Nucleus accumbens (tissue), 56 donors: ENCODE measurements at regions not wholly inside any gene's neighbourhood (a gene's known extent, or its start where the extent isn't known, plus 50 kb on each side); places are given as distances from the start of the nearest gene placed in this dataset.
"Not testable (repeated sequence)": the region's sequence is repeated elsewhere in the genome, so short reads cannot be mapped to it uniquely, and the experiment has no call there.

ENCODE experiments used
- DNase-seq, 56 donors: peaks; one replicate each; lab custom pipeline; 2025; lab: John Stamatoyannopoulos, UW

GRCh38 chr5:4575608-4576007 is 564.5 kb upstream of the ADAMTS16 start:
- no peak for DNase-seq

GRCh38 chr5:4576161-4576748 is 563.9 kb upstream of the ADAMTS16 start:
- no peak for DNase-seq

- no peak for DNase-seq
Observed at GRCh38 chr5:4576908-4577307, 563.2 kb upstream of the ADAMTS16 start.

GRCh38 chr5:4579679-4580078 is 560.5 kb upstream of the ADAMTS16 start:
- DNase-seq = no peak

GRCh38 chr5:4580772-4581171 is 559.4 kb upstream of the ADAMTS16 start:
- DNase-seq = no peak

- no peak for DNase-seq
Observed at GRCh38 chr5:4581289-4581688, 558.8 kb upstream of the ADAMTS16 start.

GRCh38 chr5:4584982-4585381 is 555.1 kb upstream of the ADAMTS16 start:
- DNase-seq = peak in 20 of 56 donors; percentile 9 to 49 (median 21)

- no peak for DNase-seq
Observed at GRCh38 chr5:4613440-4613839, 526.7 kb upstream of the ADAMTS16 start.

- no peak for DNase-seq
Observed at GRCh38 chr5:4614088-4614487, 526.0 kb upstream of the ADAMTS16 start.

GRCh38 chr5:4615369-4615768 is 524.8 kb upstream of the ADAMTS16 start:
- DNase-seq = not testable (repeated sequence)

GRCh38 chr5:4625206-4625896 is 514.8 kb upstream of the ADAMTS16 start:
- DNase-seq = no peak

GRCh38 chr5:4627131-4627530 is 513.0 kb upstream of the ADAMTS16 start:
- no peak for DNase-seq

GRCh38 chr5:4627929-4628328 is 512.2 kb upstream of the ADAMTS16 start:
- DNase-seq = no peak

- DNase-seq = no peak
Observed at GRCh38 chr5:4628645-4629385, 511.3 kb upstream of the ADAMTS16 start.

- no peak for DNase-seq
Observed at GRCh38 chr5:4630031-4630430, 510.1 kb upstream of the ADAMTS16 start.

- no peak for DNase-seq
Observed at GRCh38 chr5:4634342-4634741, 505.8 kb upstream of the ADAMTS16 start.

GRCh38 chr5:4636378-4636777 is 503.8 kb upstream of the ADAMTS16 start:
- DNase-seq = no peak

GRCh38 chr5:4639946-4640345 is 500.2 kb upstream of the ADAMTS16 start:
- no peak for DNase-seq

- peak in 1 of 56 donors; percentile 15 for DNase-seq
Observed at GRCh38 chr5:4640795-4641194, 499.3 kb upstream of the ADAMTS16 start.

GRCh38 chr5:4642525-4642924 is 497.6 kb upstream of the ADAMTS16 start:
- DNase-seq = no peak

GRCh38 chr5:4643190-4643589 is 496.9 kb upstream of the ADAMTS16 start:
- no peak for DNase-seq

GRCh38 chr5:4643960-4644359 is 496.2 kb upstream of the ADAMTS16 start:
- no peak for DNase-seq
